ENCODE measurements at regions not wholly inside any gene's neighbourhood (a gene's known extent, or its start where the extent isn't known, plus 50 kb on each side); places are given as distances from the start of the nearest gene placed in this dataset.

GRCh38 chr6:128642132-128642531, 121.7 kb upstream of the PTPRK start:
- H3K9me3 ChIP-seq (ENCODE audit: low read depth, low read length): no peaks in the 10 kb centered on the region
- no peaks in the 10 kb centered on the region for H3K27me3 ChIP-seq (ENCODE audit: insufficient read depth, low read length)
- H3K4me3 ChIP-seq (ENCODE audit: insufficient read depth, low read length): no peak overlapping the region
- H3K36me3 ChIP-seq (ENCODE audit: insufficient read depth, low read length): no peaks in the 10 kb centered on the region
- H3K27ac ChIP-seq (ENCODE audit: low read depth, low read length): no peak overlapping the region
- no peak overlapping the region for H2AFZ ChIP-seq (ENCODE audit: low read length)
- no peak for DNase-seq (ENCODE audit: insufficient read length, low spot score, missing footprints)
- no peaks in the 10 kb centered on the region for H4K20me1 ChIP-seq (ENCODE audit: insufficient read depth, low read length)
- no peak overlapping the region for H3K4me2 ChIP-seq (ENCODE audit: insufficient read depth, low read length)
- no peak for TF ChIP-seq CTCF (IDR thresholded peaks at IDR 0.05; ENCODE audit: extremely low read depth, low read depth, low read length)
- no peaks in the 10 kb centered on the region for H3K79me2 ChIP-seq (ENCODE audit: insufficient read depth, low read length)
- no peaks in the 10 kb centered on the region for H3K4me1 ChIP-seq (ENCODE audit: insufficient read depth, low read length)

GRCh38 chr6:128641703-128642102, 121.3 kb upstream of the PTPRK start:
- Histone ChIP-seq H3K9me3 (ENCODE audit: low read depth, low read length) (no peaks in the 10 kb centered on the region), H3K27ac (ENCODE audit: low read depth, low read length) (no peak overlapping the region), H3K27me3 (ENCODE audit: insufficient read depth, low read length) (no peaks in the 10 kb centered on the region), H3K36me3 (ENCODE audit: insufficient read depth, low read length) (no peaks in the 10 kb centered on the region), H3K79me2 (ENCODE audit: insufficient read depth, low read length) (no peaks in the 10 kb centered on the region), H3K4me1 (ENCODE audit: insufficient read depth, low read length) (no peaks in the 10 kb centered on the region), H4K20me1 (ENCODE audit: insufficient read depth, low read length) (no peaks in the 10 kb centered on the region), H2AFZ (ENCODE audit: low read length) (no peak overlapping the region), H3K4me2 (ENCODE audit: insufficient read depth, low read length) (no peak overlapping the region), H3K4me3 (ENCODE audit: insufficient read depth, low read length) (no peak overlapping the region)
- DNase-seq (ENCODE audit: insufficient read length, low spot score, missing footprints): no peak
- TF ChIP-seq CTCF (IDR thresholded peaks at IDR 0.05; ENCODE audit: extremely low read depth, low read depth, low read length): no peak

GRCh38 chr6:128638817-128639216, 118.4 kb upstream of the PTPRK start:
- Histone ChIP-seq H4K20me1 (ENCODE audit: insufficient read depth, low read length) (no peaks in the 10 kb centered on the region), H3K4me3 (ENCODE audit: insufficient read depth, low read length) (no peak overlapping the region), H2AFZ (ENCODE audit: low read length) (no peak overlapping the region), H3K27ac (ENCODE audit: low read depth, low read length) (no peak overlapping the region), H3K36me3 (ENCODE audit: insufficient read depth, low read length) (no peaks in the 10 kb centered on the region), H3K79me2 (ENCODE audit: insufficient read depth, low read length) (no peaks in the 10 kb centered on the region), H3K4me2 (ENCODE audit: insufficient read depth, low read length) (no peak overlapping the region), H3K9me3 (ENCODE audit: low read depth, low read length) (no peaks in the 10 kb centered on the region), H3K4me1 (ENCODE audit: insufficient read depth, low read length) (no peaks in the 10 kb centered on the region), H3K27me3 (ENCODE audit: insufficient read depth, low read length) (no peaks in the 10 kb centered on the region)
- no peak for TF ChIP-seq CTCF (IDR thresholded peaks at IDR 0.05; ENCODE audit: extremely low read depth, low read depth, low read length)
- DNase-seq (ENCODE audit: insufficient read length, low spot score, missing footprints): no peak

GRCh38 chr6:128635219-128635618, 114.8 kb upstream of the PTPRK start:
- no peaks in the 10 kb centered on the region for H3K27me3 ChIP-seq (ENCODE audit: insufficient read depth, low read length)
- no peak for TF ChIP-seq CTCF (IDR thresholded peaks at IDR 0.05; ENCODE audit: extremely low read depth, low read depth, low read length)
- no peak for DNase-seq (ENCODE audit: insufficient read length, low spot score, missing footprints)

More at GRCh38 chr6:128635219-128635618, 114.8 kb upstream of the PTPRK start:
- Histone ChIP-seq H4K20me1 (ENCODE audit: insufficient read depth, low read length) (no peaks in the 10 kb centered on the region), H3K9me3 (ENCODE audit: low read depth, low read length) (no peaks in the 10 kb centered on the region), H2AFZ (ENCODE audit: low read length) (no peak overlapping the region), H3K4me1 (ENCODE audit: insufficient read depth, low read length) (no peaks in the 10 kb centered on the region), H3K79me2 (ENCODE audit: insufficient read depth, low read length) (no peaks in the 10 kb centered on the region), H3K36me3 (ENCODE audit: insufficient read depth, low read length) (no peaks in the 10 kb centered on the region), H3K4me3 (ENCODE audit: insufficient read depth, low read length) (no peak overlapping the region), H3K27ac (ENCODE audit: low read depth, low read length) (no peak overlapping the region), H3K4me2 (ENCODE audit: insufficient read depth, low read length) (no peak overlapping the region)

Data from osteoblast (primary cell).